Sigmoid colon (tissue), 4 donors: ENCODE measurements at regions not wholly inside any gene's neighbourhood (a gene's known extent, or its start where the extent isn't known, plus 50 kb on each side); places are given as distances from the start of the nearest gene placed in this dataset.

Experiments
- EP300 ChIP-seq, 4 donors: sonication (generic); formaldehyde crosslinking; IDR thresholded peaks; one replicate each; pipeline ENCODE4 v1.6.1; 2017; ENCODE audit warnings: antibody characterized with exemption in 4 of 4
- TF ChIP-seq, protein P1 (sequence below), 4 experiments: fragments of 450-650 bp in 3 of 4; fragments of 200-600 bp in 1 of 4; IDR thresholded peaks; one replicate each; pipeline ENCODE4 v1.5.1; 2016 to 2019; ENCODE audit warnings: antibody characterized with exemption in 4 of 4, mild to moderate bottlenecking in 3 of 4, moderate library complexity in 2 of 4

DNA sequence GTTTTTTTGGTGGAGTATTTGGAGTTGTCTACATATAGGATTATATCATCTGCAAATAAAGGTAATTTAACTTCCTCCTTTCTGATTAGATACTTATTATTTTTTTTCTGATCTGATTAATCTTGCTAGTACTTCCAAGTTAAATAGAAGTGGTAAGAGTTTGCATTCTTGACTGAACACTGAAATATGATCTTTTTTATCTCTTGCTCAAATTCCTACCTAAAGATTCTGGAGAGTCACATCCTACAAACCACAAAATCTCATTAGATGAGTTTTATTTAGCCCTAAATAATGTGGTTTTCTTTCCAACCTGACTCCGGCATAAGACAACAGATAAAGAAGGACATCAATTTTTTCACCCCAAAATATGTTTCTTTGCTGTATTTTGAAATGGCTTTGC lies 977.9 kb upstream of the GBE1 start:
- TF ChIP-seq, protein P1, sequence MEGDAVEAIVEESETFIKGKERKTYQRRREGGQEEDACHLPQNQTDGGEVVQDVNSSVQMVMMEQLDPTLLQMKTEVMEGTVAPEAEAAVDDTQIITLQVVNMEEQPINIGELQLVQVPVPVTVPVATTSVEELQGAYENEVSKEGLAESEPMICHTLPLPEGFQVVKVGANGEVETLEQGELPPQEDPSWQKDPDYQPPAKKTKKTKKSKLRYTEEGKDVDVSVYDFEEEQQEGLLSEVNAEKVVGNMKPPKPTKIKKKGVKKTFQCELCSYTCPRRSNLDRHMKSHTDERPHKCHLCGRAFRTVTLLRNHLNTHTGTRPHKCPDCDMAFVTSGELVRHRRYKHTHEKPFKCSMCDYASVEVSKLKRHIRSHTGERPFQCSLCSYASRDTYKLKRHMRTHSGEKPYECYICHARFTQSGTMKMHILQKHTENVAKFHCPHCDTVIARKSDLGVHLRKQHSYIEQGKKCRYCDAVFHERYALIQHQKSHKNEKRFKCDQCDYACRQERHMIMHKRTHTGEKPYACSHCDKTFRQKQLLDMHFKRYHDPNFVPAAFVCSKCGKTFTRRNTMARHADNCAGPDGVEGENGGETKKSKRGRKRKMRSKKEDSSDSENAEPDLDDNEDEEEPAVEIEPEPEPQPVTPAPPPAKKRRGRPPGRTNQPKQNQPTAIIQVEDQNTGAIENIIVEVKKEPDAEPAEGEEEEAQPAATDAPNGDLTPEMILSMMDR (IDR thresholded peaks at IDR 0.05) = no peak
- no peak for TF ChIP-seq EP300 (IDR thresholded peaks at IDR 0.05)
